RPMI8226 (cell line): ENCODE measurements at regions not wholly inside any gene's neighbourhood (a gene's known extent, or its start where the extent isn't known, plus 50 kb on each side); places are given as distances from the start of the nearest gene placed in this dataset.
"Not testable (repeated sequence)": the region's sequence is repeated elsewhere in the genome, so short reads cannot be mapped to it uniquely, and the experiment has no call there.

Source experiments
- DNase-seq: peaks from one replicate; pipeline ENCODE4 v3.0.0-alpha.2; 2015

- DNase-seq: no peak
Observed at GRCh38 chr6:50899306-50899870, 80.7 kb downstream of the TFAP2B start.

- no peak for DNase-seq
Observed at GRCh38 chr6:50902260-50902659, 83.6 kb downstream of the TFAP2B start.

- DNase-seq: no peak
Observed at GRCh38 chr6:50905297-50905696, 86.6 kb downstream of the TFAP2B start.

GRCh38 chr6:50907565-50907964, 88.9 kb downstream of the TFAP2B start:
- DNase-seq: no peak

GRCh38 chr6:50913105-50913770, 94.6 kb downstream of the TFAP2B start:
- no peak for DNase-seq

GRCh38 chr6:50921378-50921777, 102.7 kb downstream of the TFAP2B start:
- DNase-seq: not testable (repeated sequence)

GRCh38 chr6:50921968-50922367, 103.3 kb downstream of the TFAP2B start:
- DNase-seq: no peak

GRCh38 chr6:50922579-50923525, 104.2 kb downstream of the TFAP2B start:
- no peak for DNase-seq

GRCh38 chr6:50924758-50925157, 106.1 kb downstream of the TFAP2B start:
- no peak for DNase-seq

GRCh38 chr6:50925548-50925947, 106.9 kb downstream of the TFAP2B start:
- DNase-seq: no peak

- DNase-seq: no peak
Observed at GRCh38 chr6:50925981-50926380, 107.3 kb downstream of the TFAP2B start.

- DNase-seq: no peak
Observed at GRCh38 chr6:50927800-50928199, 109.1 kb downstream of the TFAP2B start.

- DNase-seq: no peak
Observed at GRCh38 chr6:50929323-50929722, 110.7 kb downstream of the TFAP2B start.

- no peak for DNase-seq
Observed at GRCh38 chr6:50935442-50935841, 116.8 kb downstream of the TFAP2B start.

GRCh38 chr6:50936277-50936681, 117.6 kb downstream of the TFAP2B start:
- no peak for DNase-seq

- no peak for DNase-seq
Observed at GRCh38 chr6:50939931-50940330, 121.3 kb downstream of the TFAP2B start.

GRCh38 chr6:50945789-50946188, 127.1 kb downstream of the TFAP2B start:
- DNase-seq: no peak

GRCh38 chr6:50952092-50952907, 133.6 kb downstream of the TFAP2B start:
- DNase-seq: no peak

- no peak for DNase-seq
Observed at GRCh38 chr6:50956014-50956413, 137.3 kb downstream of the TFAP2B start.

GRCh38 chr6:50958148-50958697, 139.6 kb downstream of the TFAP2B start:
- DNase-seq: no peak

GRCh38 chr6:50959081-50959641, 140.5 kb downstream of the TFAP2B start:
- no peak for DNase-seq

- DNase-seq: no peak
Observed at GRCh38 chr6:50961611-50962010, 142.9 kb downstream of the TFAP2B start.
